Heart left ventricle (tissue), 16 donors: ENCODE measurements at regions not wholly inside any gene's neighbourhood (a gene's known extent, or its start where the extent isn't known, plus 50 kb on each side); places are given as distances from the start of the nearest gene placed in this dataset.
A peak's percentile ranks its signal among the peaks of the same experiment; 100 is the strongest.

Experiments used
- ATAC-seq, 4 donors: fragments of 200-7000 bp; cut with Tn5 transposase; one replicate each; pipeline ENCODE4 v1.9.1; 2020 to 2022; ENCODE audit warnings: moderate library complexity in 4 of 4, mild to moderate bottlenecking in 3 of 4, moderate number of reproducible peaks in 1 of 4
- DNase-seq, 5 donors: peaks; one replicate each; pipeline ENCODE4 v3.0.0-alpha.2; 2020
- H3K27ac ChIP-seq, 12 donors: fragments of 200-600 bp; sonication (generic) in 4 of 12; one replicate each; pipeline versions ENCODE4 v1.5.0 to v1.8.0; 2016 to 2022; ENCODE audit warnings: mild to moderate bottlenecking in 2 of 12
- H3K27me3 ChIP-seq, 9 donors: fragments of 200-600 bp; sonication (generic) in 2 of 9; one replicate each; pipeline versions ENCODE4 v1.5.1 to v1.8.0; 2016 to 2022; ENCODE audit warnings: mild to moderate bottlenecking in 3 of 9
- H3K36me3 ChIP-seq, 9 donors: fragments of 200-600 bp; sonication (generic) in 2 of 9; one replicate each; pipeline versions ENCODE4 v1.5.0 to v1.8.0; 2018 to 2022; ENCODE audit warnings: mild to moderate bottlenecking in 2 of 9
- H3K4me1 ChIP-seq, 12 donors: fragments of 200-600 bp; sonication (generic) in 4 of 12; one replicate each; pipeline versions ENCODE4 v1.5.0 to v1.8.0; 2016 to 2022; ENCODE audit warnings: mild to moderate bottlenecking in 3 of 12
- H3K4me3 ChIP-seq, 12 donors: fragments of 200-600 bp; sonication (generic) in 4 of 12; one replicate each; pipeline versions ENCODE4 v1.5.0 to v1.8.0; 2017 to 2022; ENCODE audit warnings: mild to moderate bottlenecking in 9 of 12, moderate library complexity in 4 of 12
- H3K9me3 ChIP-seq, 12 donors: fragments of 200-600 bp; sonication (generic) in 4 of 12; one replicate each; pipeline versions ENCODE4 v1.5.0 to v1.8.0; 2016 to 2022; ENCODE audit warnings: mild to moderate bottlenecking in 1 of 12
- CTCF ChIP-seq, 12 donors: fragments of 200-600 bp; sonication (generic) in 4 of 12; IDR thresholded peaks; one replicate each; pipeline versions ENCODE4 v1.5.0 to v1.8.0; 2018 to 2022; ENCODE audit warnings: antibody characterized with exemption in 12 of 12, mild to moderate bottlenecking in 5 of 12
- POLR2A ChIP-seq, 2 donors: fragments of 450-650 bp; IDR thresholded peaks; one replicate each; pipeline ENCODE4 v1.6.1; 2017; ENCODE audit warnings: antibody characterized with exemption in 2 of 2, mild to moderate bottlenecking in 2 of 2, moderate library complexity in 2 of 2
- WGBS, 4 donors: extraction: QIAGEN DNeasy Blood & Tissue Kit in 2 of 4; methylation state at CpG; one replicate each; pipeline versions ENCODE4 v1.1.5 to v1.1.7; 2013 to 2018; 5-methylcytosine and 5-hydroxymethylcytosine counted together
- intact Hi-C, 10 donors: fragments of 100-400 bp; cut with DNase I; formaldehyde crosslinking; loops; one replicate each; pipeline versions ENCODE4 v1.11.1 to v1.14.2; 2022
- donor health status: ischemic (EF 13 %, LVEDD 7.1; RV severe dilation, severe dysfunction).
- donor health status: healthy with polysubstance abuse.
- donor health status: DM: no; HTN: yes; CAD: no.
- donor health status: DM: no; HTN: no; CAD: no.
- donor health status: ischemic (EF 25% LVEDD 6.9; RV normal size, moderate dysfunction).
- donor health status: ischemic (EF 25% LVEDD 5.7; RV mildly dilated, moderate dysfunction).
- donor health status: healthy.
- donor health status: DM: yes; HTN: yes; CAD: no.
- donor health status: ischemic (EF 35%, LVEDD 5.7; RV mildly dilated, moderate dysfunction).
- donor health status: nonischemic (EF 11% LVEDD 7.7; RV severe dilation, severe dysfunction).
- donor health status: DM: yes; HTN: yes; CAD: no.
- donor health status: PGD.
- donor health status: ischemic (EF 29% LVEDD 5.4; RV normal size, mild dysfunction).
- donor health status: nonischemic (EF 23%, LVEDD 6.1; RV moderate dilation, normal function).

GRCh38 chr5:66498791-66499207 lies 97.4 kb upstream of the MAST4 start:
- Histone ChIP-seq H3K27ac (no peak overlapping the region), H3K27me3 (no peaks in the 10 kb centered on the region), H3K4me1 (peaks cover 0 to 6% (median 0%) of the 10 kb centered on the region in 12 donors), H3K36me3 (no peaks in the 10 kb centered on the region), H3K9me3 (no peaks in the 10 kb centered on the region), H3K4me3 (no peak overlapping the region)
- intact Hi-C loops: loop anchor here in 7 of 10 donors (5.0 kb wide), 1 partner anchor 191 kb away; no protein-coding TSS in a partner anchor
- DNase-seq (peak in 4 of 5 donors; percentile 31 to 38 (median 36)), ATAC-seq (peak; percentile 77 to 91 (median 87))
- no peak for TF ChIP-seq POLR2A (IDR thresholded peaks at IDR 0.05)
- peak in 10 of 12 donors; percentile 21 to 57 (median 42) for TF ChIP-seq CTCF (IDR thresholded peaks at IDR 0.05)
- 79 to 93% (median 83%) methylated on average over 4 of the region's 4 CpGs for WGBS, 4 donors

GRCh38 chr5:66503203-66503789 lies 92.9 kb upstream of the MAST4 start:
- TF ChIP-seq CTCF (IDR thresholded peaks at IDR 0.05) (no peak), POLR2A (IDR thresholded peaks at IDR 0.05) (no peak)
- Histone ChIP-seq H3K27me3 (no peaks in the 10 kb centered on the region), H3K9me3 (no peaks in the 10 kb centered on the region), H3K36me3 (no peaks in the 10 kb centered on the region), H3K4me3 (no peak overlapping the region), H3K4me1 (peaks cover 0 to 6% (median 0%) of the 10 kb centered on the region in 12 donors), H3K27ac (no peak overlapping the region)
- DNase-seq: peak in 1 of 5 donors; percentile 46
- WGBS, 4 donors: 95 to 99% (median 98%) methylated on average over 22 to 30 of the region's 30 CpGs
- ATAC-seq: no peak
- intact Hi-C loops: loop anchor here in 1 of 10 donors (5.0 kb wide), 1 partner anchor 326 kb away; no protein-coding TSS in a partner anchor

- intact Hi-C loops: no loop called here
- Histone ChIP-seq H3K9me3 (no peaks in the 10 kb centered on the region), H3K27me3 (no peaks in the 10 kb centered on the region), H3K4me3 (no peak overlapping the region), H3K36me3 (no peaks in the 10 kb centered on the region), H3K27ac (no peak overlapping the region), H3K4me1 (no peaks in the 10 kb centered on the region)
- WGBS, 4 donors: 87 to 90% (median 87%) methylated on average over 2 of the region's 2 CpGs
- TF ChIP-seq POLR2A (IDR thresholded peaks at IDR 0.05): no peak
- DNase-seq (no peak), ATAC-seq (no peak)
These were observed 89.1 kb upstream of the MAST4 start for GRCh38 chr5:66507106-66507505.

- ATAC-seq: no peak
- 86 to 89% (median 87%) methylated on average over 4 of the region's 4 CpGs for WGBS, 4 donors
- DNase-seq: no peak
- TF ChIP-seq CTCF (IDR thresholded peaks at IDR 0.05): no peak
- TF ChIP-seq POLR2A (IDR thresholded peaks at IDR 0.05): no peak
- intact Hi-C loops: no loop called here
- Histone ChIP-seq H3K27me3 (no peaks in the 10 kb centered on the region), H3K4me3 (no peak overlapping the region), H3K36me3 (no peaks in the 10 kb centered on the region), H3K27ac (no peak overlapping the region), H3K4me1 (no peaks in the 10 kb centered on the region), H3K9me3 (no peaks in the 10 kb centered on the region)
These were observed 84.7 kb upstream of the MAST4 start for GRCh38 chr5:66511491-66511890.

- peaks cover 0 to 3% (median 0%) of the 10 kb centered on the region in 12 donors for H3K4me1 ChIP-seq
- intact Hi-C loops: no loop called here
These were observed 83.1 kb upstream of the MAST4 start for GRCh38 chr5:66513130-66513529.

More at GRCh38 chr5:66513130-66513529, 83.1 kb upstream of the MAST4 start:
- H3K36me3 ChIP-seq: no peaks in the 10 kb centered on the region
- no peaks in the 10 kb centered on the region for H3K9me3 ChIP-seq
- no peak for TF ChIP-seq POLR2A (IDR thresholded peaks at IDR 0.05)
- no peak for TF ChIP-seq CTCF (IDR thresholded peaks at IDR 0.05)
- H3K27ac ChIP-seq: no peak overlapping the region
- H3K4me3 ChIP-seq: no peak overlapping the region
- no peaks in the 10 kb centered on the region for H3K27me3 ChIP-seq
- 73 to 92% (median 82%) methylated on average over 3 of the region's 3 CpGs for WGBS, 4 donors
- DNase-seq (no peak), ATAC-seq (no peak)
